PC-9 (cell line): ENCODE measurements at regions not wholly inside any gene's neighbourhood (a gene's known extent, or its start where the extent isn't known, plus 50 kb on each side); places are given as distances from the start of the nearest gene placed in this dataset.

ENCODE experiments used
- BruUV-seq: library from RNA; stranded (reverse); fragments of 400-500 nt; replicated peaks from 2 replicates; lab custom pipeline; 2021; lab: Mats Ljungman, UMichigan
- CTCF ChIA-PET: fragments of 300-600 bp; sonication (Branson Sonifier 250); formaldehyde crosslinking; loops from one replicate; lab custom pipeline; 2022; ENCODE audit warnings: antibody characterized with exemption; lab: Charles Lee
- POLR2A ChIA-PET: fragments of 300-600 bp; sonication (Branson Sonifier 250); formaldehyde crosslinking; loops from one replicate; lab custom pipeline; 2022; ENCODE audit warnings: antibody characterized with exemption; ENCODE audit not compliant: unreplicated experiment; lab: Charles Lee
- DNase-seq, 2 experiments: peaks; one replicate each; pipeline versions ENCODE4 v3.0.0 to v3.0.0-alpha.2; 2015 to 2022; ENCODE audit warnings: mixed read lengths in 1 of 2
- H2AFZ ChIP-seq: fragments of 200-600 bp; sonication (generic); 2 replicates; pipeline ENCODE4 v1.8.1; 2017; ENCODE audit warnings: antibody characterized with exemption
- H3F3A ChIP-seq: fragments of 200-600 bp; sonication (generic); 2 replicates; pipeline ENCODE4 v1.8.1; 2017; ENCODE audit warnings: antibody characterized with exemption, mild to moderate bottlenecking, low read depth; ENCODE audit not compliant: insufficient read depth
- H3K27ac ChIP-seq: fragments of 200-600 bp; sonication (generic); 2 replicates; pipeline ENCODE4 v1.6.1; 2016; ENCODE audit warnings: mixed run types
- H3K27me3 ChIP-seq: fragments of 200-600 bp; sonication (generic); 2 replicates; pipeline ENCODE4 v1.6.1; 2016; ENCODE audit warnings: low read depth, mixed run types; ENCODE audit not compliant: insufficient read depth
- H3K36me3 ChIP-seq: fragments of 200-600 bp; sonication (generic); 2 replicates; pipeline ENCODE4 v1.6.1; 2016; ENCODE audit warnings: low read depth, mixed run types
- H3K4me1 ChIP-seq: fragments of 200-600 bp; sonication (generic); replicated peaks from 2 replicates; pipeline ENCODE4 v1.6.1; 2016; ENCODE audit warnings: mixed run types; ENCODE audit not compliant: insufficient read depth
- H3K4me2 ChIP-seq: fragments of 200-600 bp; sonication (generic); 2 replicates; pipeline ENCODE4 v1.6.1; 2017; ENCODE audit warnings: mixed run types
- H3K4me3 ChIP-seq: fragments of 200-600 bp; sonication (generic); 2 replicates; pipeline ENCODE4 v1.6.1; 2016; ENCODE audit warnings: mixed run types
- H3K79me2 ChIP-seq: fragments of 200-600 bp; sonication (generic); 2 replicates; pipeline ENCODE4 v1.6.1; 2017; ENCODE audit warnings: low read depth, mixed run types
- H3K9me2 ChIP-seq: fragments of 200-600 bp; sonication (generic); 2 replicates; pipeline ENCODE4 v1.8.1; 2017; ENCODE audit warnings: mild to moderate bottlenecking; ENCODE audit not compliant: insufficient read depth
- H3K9me3 ChIP-seq: fragments of 200-600 bp; sonication (generic); 2 replicates; pipeline ENCODE4 v1.8.1; 2016; ENCODE audit warnings: low read depth; ENCODE audit not compliant: insufficient read depth
- H4K20me1 ChIP-seq: fragments of 200-600 bp; sonication (generic); 2 replicates; pipeline ENCODE4 v1.8.1; 2017; ENCODE audit not compliant: insufficient read depth
- CTCF ChIP-seq: fragments of 200-600 bp; sonication (generic); conservative IDR thresholded peaks from 2 replicates; pipeline ENCODE4 v1.6.1; 2017; ENCODE audit warnings: mixed run types, antibody characterized with exemption, mild to moderate bottlenecking, moderate library complexity
- EZH2 ChIP-seq: fragments of 200-600 bp; sonication (generic); IDR thresholded peaks from 2 replicates; pipeline ENCODE4 v1.8.0; 2017; ENCODE audit warnings: antibody characterized with exemption, low read depth
- intact Hi-C: fragments of 100-400 bp; cut with micrococcal nuclease; formaldehyde crosslinking; loops from one replicate; pipeline ENCODE4 v1.10.0; 2022; ENCODE audit not compliant: unreplicated experiment

GRCh38 chr4:125704726-125705125, 390.0 kb downstream of the FAT4 start:
- TF ChIP-seq CTCF (no peak), EZH2 (no peak)
- Histone ChIP-seq H4K20me1 (no peaks in the 10 kb centered on the region), H3K27me3 (no peaks in the 10 kb centered on the region), H3K79me2 (no peaks in the 10 kb centered on the region), H3K36me3 (no peaks in the 10 kb centered on the region), H3K9me3 (no peaks in the 10 kb centered on the region), H2AFZ (no peak overlapping the region), H3K9me2 (no peaks in the 10 kb centered on the region), H3K4me2 (no peak overlapping the region), H3K27ac (no peak overlapping the region), H3K4me3 (no peak overlapping the region), H3K4me1 (no peaks in the 10 kb centered on the region), H3F3A (no peaks in the 10 kb centered on the region)
- BruUV-seq = no TSS peak
- POLR2A ChIA-PET = no interaction called here
- DNase-seq = no peak
- CTCF ChIA-PET = no interaction called here
- intact Hi-C loops = no loop called here

- H3K27ac ChIP-seq = no peak overlapping the region
- no peaks in the 10 kb centered on the region for H3K9me2 ChIP-seq
- no peak overlapping the region for H2AFZ ChIP-seq
- intact Hi-C loops = no loop called here
- no peaks in the 10 kb centered on the region for H3K9me3 ChIP-seq
- no peak overlapping the region for H3K4me3 ChIP-seq
- ChIA-PET POLR2A (no interaction called here), CTCF (no interaction called here)
- H3F3A ChIP-seq = no peaks in the 10 kb centered on the region
- no peaks in the 10 kb centered on the region for H4K20me1 ChIP-seq
- TF ChIP-seq EZH2 = no peak
- TF ChIP-seq CTCF = no peak
- no peak overlapping the region for H3K4me2 ChIP-seq
- H3K36me3 ChIP-seq = no peaks in the 10 kb centered on the region
- no peaks in the 10 kb centered on the region for H3K79me2 ChIP-seq
- no peaks in the 10 kb centered on the region for H3K27me3 ChIP-seq
- no TSS peak for BruUV-seq
- no peaks in the 10 kb centered on the region for H3K4me1 ChIP-seq
- DNase-seq = no peak
Measured at GRCh38 chr4:125705681-125706080, 390.9 kb downstream of the FAT4 start.

- CTCF ChIA-PET = no interaction called here
- H4K20me1 ChIP-seq = no peaks in the 10 kb centered on the region
- POLR2A ChIA-PET = no interaction called here
- no peak overlapping the region for H3K27ac ChIP-seq
- TF ChIP-seq EZH2 (no peak), CTCF (no peak)
- H3K79me2 ChIP-seq = no peaks in the 10 kb centered on the region
- H3K27me3 ChIP-seq = no peaks in the 10 kb centered on the region
- H3K9me2 ChIP-seq = no peaks in the 10 kb centered on the region
- H3K4me1 ChIP-seq = no peaks in the 10 kb centered on the region
- BruUV-seq = no TSS peak
- intact Hi-C loops = no loop called here
- no peak overlapping the region for H3K4me3 ChIP-seq
- no peak for DNase-seq
- H3F3A ChIP-seq = no peaks in the 10 kb centered on the region
- no peak overlapping the region for H2AFZ ChIP-seq
- no peaks in the 10 kb centered on the region for H3K9me3 ChIP-seq
- no peak overlapping the region for H3K4me2 ChIP-seq
- no peaks in the 10 kb centered on the region for H3K36me3 ChIP-seq
Measured at GRCh38 chr4:125707397-125707796, 392.6 kb downstream of the FAT4 start.
